NCI-H526 treated with DMSO at 0.1 percent for 48 hours (cell line): ENCODE measurements at regions not wholly inside any gene's neighbourhood (a gene's known extent, or its start where the extent isn't known, plus 50 kb on each side); places are given as distances from the start of the nearest gene placed in this dataset.
A peak's percentile ranks its signal among the peaks of the same experiment; 100 is the strongest.

Experiments used
- DNase-seq: peaks from one replicate; lab custom pipeline; 2025; lab: John Stamatoyannopoulos, UW

GRCh38 chr2:173419506-173419905 lies 64.8 kb downstream of the CDCA7 start:
- no peak for DNase-seq

GRCh38 chr2:173424886-173425285 lies 70.2 kb downstream of the CDCA7 start:
- no peak for DNase-seq

- no peak for DNase-seq
These were observed 73.4 kb downstream of the CDCA7 start for GRCh38 chr2:173427887-173428668.

- no peak for DNase-seq
These were observed 76.5 kb downstream of the CDCA7 start for GRCh38 chr2:173431191-173431590.

- DNase-seq = no peak
These were observed 77.5 kb downstream of the CDCA7 start for GRCh38 chr2:173432049-173432754.

- no peak for DNase-seq
These were observed 80.3 kb downstream of the CDCA7 start for GRCh38 chr2:173434762-173435569.

- no peak for DNase-seq
These were observed 80.9 kb downstream of the CDCA7 start for GRCh38 chr2:173435574-173435973.

GRCh38 chr2:173436088-173436487 lies 81.4 kb downstream of the CDCA7 start:
- no peak for DNase-seq

GRCh38 chr2:173441222-173441621 lies 86.5 kb downstream of the CDCA7 start:
- no peak for DNase-seq

GRCh38 chr2:173442542-173442941 lies 87.9 kb downstream of the CDCA7 start:
- DNase-seq = no peak

- no peak for DNase-seq
These were observed 92.0 kb downstream of the CDCA7 start for GRCh38 chr2:173446722-173447121.

GRCh38 chr2:173448938-173449471 lies 94.3 kb downstream of the CDCA7 start:
- peak; percentile 63 for DNase-seq

GRCh38 chr2:173451118-173451517 lies 96.4 kb downstream of the CDCA7 start:
- DNase-seq = peak; percentile 48

- DNase-seq = peak; percentile 42
These were observed 97.3 kb downstream of the CDCA7 start for GRCh38 chr2:173451941-173452340.

- DNase-seq = no peak
These were observed 97.7 kb downstream of the CDCA7 start for GRCh38 chr2:173452416-173452815.

GRCh38 chr2:173456960-173457359 lies 102.3 kb downstream of the CDCA7 start:
- no peak for DNase-seq

GRCh38 chr2:173457366-173457765 lies 102.7 kb downstream of the CDCA7 start:
- no peak for DNase-seq

- DNase-seq = no peak
These were observed 104.5 kb downstream of the CDCA7 start for GRCh38 chr2:173458991-173459780.

GRCh38 chr2:173462892-173463840 lies 108.5 kb downstream of the CDCA7 start:
- DNase-seq = no peak

GRCh38 chr2:173463846-173464245 lies 109.2 kb downstream of the CDCA7 start:
- DNase-seq = no peak
